ENCODE measurements at regions not wholly inside any gene's neighbourhood (a gene's known extent, or its start where the extent isn't known, plus 50 kb on each side); places are given as distances from the start of the nearest gene placed in this dataset.

DNA sequence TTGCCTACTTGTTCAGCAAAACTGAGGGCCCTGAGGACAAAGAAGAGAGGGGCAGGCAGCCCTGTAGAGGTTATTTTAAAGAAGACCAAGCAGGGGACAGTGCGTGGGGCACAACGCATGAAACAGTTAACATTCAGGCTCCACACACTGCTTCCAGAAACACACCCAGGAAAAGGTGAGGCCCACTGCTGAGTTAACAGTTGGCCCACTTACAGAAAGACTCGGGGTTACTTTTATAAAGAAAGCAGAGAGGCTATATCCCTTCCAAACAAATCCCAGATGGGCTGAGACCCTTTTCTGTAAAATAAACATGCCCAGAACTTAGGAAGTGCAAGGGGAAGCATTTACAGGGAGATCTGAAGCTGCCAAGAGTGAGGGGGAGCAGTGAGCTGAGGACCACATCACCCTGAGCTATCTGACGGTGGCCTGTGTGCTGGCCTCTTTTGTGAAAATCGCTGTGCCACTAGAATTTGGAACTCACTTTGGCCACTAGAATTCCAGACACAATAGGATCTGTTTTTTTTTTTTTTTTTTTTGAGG lies 49.8 kb upstream of the SSTR4 start:
- TF ChIP-seq, protein P1, sequence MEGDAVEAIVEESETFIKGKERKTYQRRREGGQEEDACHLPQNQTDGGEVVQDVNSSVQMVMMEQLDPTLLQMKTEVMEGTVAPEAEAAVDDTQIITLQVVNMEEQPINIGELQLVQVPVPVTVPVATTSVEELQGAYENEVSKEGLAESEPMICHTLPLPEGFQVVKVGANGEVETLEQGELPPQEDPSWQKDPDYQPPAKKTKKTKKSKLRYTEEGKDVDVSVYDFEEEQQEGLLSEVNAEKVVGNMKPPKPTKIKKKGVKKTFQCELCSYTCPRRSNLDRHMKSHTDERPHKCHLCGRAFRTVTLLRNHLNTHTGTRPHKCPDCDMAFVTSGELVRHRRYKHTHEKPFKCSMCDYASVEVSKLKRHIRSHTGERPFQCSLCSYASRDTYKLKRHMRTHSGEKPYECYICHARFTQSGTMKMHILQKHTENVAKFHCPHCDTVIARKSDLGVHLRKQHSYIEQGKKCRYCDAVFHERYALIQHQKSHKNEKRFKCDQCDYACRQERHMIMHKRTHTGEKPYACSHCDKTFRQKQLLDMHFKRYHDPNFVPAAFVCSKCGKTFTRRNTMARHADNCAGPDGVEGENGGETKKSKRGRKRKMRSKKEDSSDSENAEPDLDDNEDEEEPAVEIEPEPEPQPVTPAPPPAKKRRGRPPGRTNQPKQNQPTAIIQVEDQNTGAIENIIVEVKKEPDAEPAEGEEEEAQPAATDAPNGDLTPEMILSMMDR (IDR thresholded peaks at IDR 0.05), result no peak
- no peak for TF ChIP-seq ZFX (IDR thresholded peaks at IDR 0.05; ENCODE audit: borderline replicate concordance)
